Neuronal stem cell (in vitro differentiated cells): ENCODE measurements at regions not wholly inside any gene's neighbourhood (a gene's known extent, or its start where the extent isn't known, plus 50 kb on each side); places are given as distances from the start of the nearest gene placed in this dataset.

Experiments used
- DNase-seq: peaks from one replicate; pipeline ENCODE4 v3.0.0-alpha.2; 2013; ENCODE audit warnings: low spot score
- H2AFZ ChIP-seq: one replicate; pipeline ENCODE4 v1.6.1; 2013; ENCODE audit warnings: mild to moderate bottlenecking, low read length, inconsistent platforms
- H2AK5ac ChIP-seq: 2 replicates; pipeline ENCODE4 v1.6.1; 2013; ENCODE audit warnings: low read depth, mild to moderate bottlenecking, inconsistent platforms, low read length, moderate library complexity, mixed read lengths
- H2BK120ac ChIP-seq: 2 replicates; pipeline ENCODE4 v1.6.1; 2013; ENCODE audit warnings: low read depth, mild to moderate bottlenecking, inconsistent platforms, low read length, moderate library complexity, mixed read lengths
- H2BK12ac ChIP-seq: one replicate; pipeline ENCODE4 v1.6.1; 2013; ENCODE audit warnings: low read length, inconsistent platforms
- H2BK15ac ChIP-seq: 2 replicates; pipeline ENCODE4 v1.6.1; 2013; ENCODE audit warnings: mild to moderate bottlenecking, low read length, inconsistent platforms, mixed read lengths
- H2BK5ac ChIP-seq: one replicate; pipeline ENCODE4 v1.6.1; 2013; ENCODE audit warnings: inconsistent platforms, mild to moderate bottlenecking, low read length, moderate library complexity
- H3K14ac ChIP-seq: one replicate; pipeline ENCODE4 v1.6.1; 2013; ENCODE audit warnings: low read length, inconsistent platforms
- H3K18ac ChIP-seq: 2 replicates; pipeline ENCODE4 v1.6.1; 2013; ENCODE audit warnings: low read length, inconsistent platforms
- H3K23ac ChIP-seq: 2 replicates; pipeline ENCODE4 v1.6.1; 2013; ENCODE audit warnings: low read depth, mild to moderate bottlenecking, mixed read lengths, low read length, inconsistent platforms; ENCODE audit not compliant: poor library complexity
- H3K27ac ChIP-seq: replicated peaks from 3 replicates; pipeline ENCODE4 v1.5.1; 2013; ENCODE audit warnings: low read length, inconsistent platforms
- H3K27me3 ChIP-seq, 3 experiments: 2 replicates each; pipeline ENCODE4 v1.6.1; 2013; ENCODE audit warnings: low read length in 3 of 3, mild to moderate bottlenecking in 2 of 3, inconsistent platforms in 1 of 3, low read depth in 1 of 3, mixed read lengths in 1 of 3, moderate library complexity in 1 of 3; ENCODE audit not compliant: control insufficient read depth in 3 of 3, insufficient read depth in 3 of 3
- H3K36me3 ChIP-seq, 2 donors: replicated peaks in 1 of 2; 2 replicates each; pipeline ENCODE4 v1.6.1; 2013; ENCODE audit warnings: low read length in 2 of 2; ENCODE audit not compliant: control insufficient read depth in 2 of 2, insufficient read depth in 2 of 2
- H3K4ac ChIP-seq: 2 replicates; pipeline ENCODE4 v1.6.1; 2013; ENCODE audit warnings: inconsistent platforms, mild to moderate bottlenecking, low read length, moderate library complexity
- H3K4me1 ChIP-seq, 2 donors: 1 replicate in 1 of 2; 2 replicates in 1 of 2; pipeline ENCODE4 v1.6.1; 2013; ENCODE audit warnings: low read length in 2 of 2, low read depth in 1 of 2; ENCODE audit not compliant: control insufficient read depth in 2 of 2, insufficient read depth in 1 of 2
- H3K4me2 ChIP-seq: one replicate; pipeline ENCODE4 v1.6.1; 2013; ENCODE audit warnings: mild to moderate bottlenecking, low read length, inconsistent platforms; ENCODE audit not compliant: insufficient read depth, poor library complexity, severe bottlenecking
- H3K4me3 ChIP-seq, 2 donors: 2 replicates each; pipeline ENCODE4 v1.5.1; 2013; ENCODE audit warnings: low read length in 2 of 2, mild to moderate bottlenecking in 2 of 2, inconsistent platforms in 1 of 2, moderate library complexity in 1 of 2
- H3K79me1 ChIP-seq: one replicate; pipeline ENCODE4 v1.6.1; 2013; ENCODE audit warnings: low read depth, mild to moderate bottlenecking, inconsistent platforms, low read length, moderate library complexity
- H3K9ac ChIP-seq: one replicate; pipeline ENCODE4 v1.6.1; 2013; ENCODE audit warnings: mild to moderate bottlenecking, low read depth, low read length, inconsistent platforms; ENCODE audit not compliant: poor library complexity
- H3K9me3 ChIP-seq, 2 donors: replicated peaks in 1 of 2; 2 replicates each; pipeline versions ENCODE3 to v1.6.1; 2013; ENCODE audit warnings: low read length in 2 of 2, mild to moderate bottlenecking in 2 of 2, inconsistent platforms in 1 of 2, low read depth in 1 of 2, mixed read lengths in 1 of 2, moderate library complexity in 1 of 2; ENCODE audit not compliant: control insufficient read depth in 2 of 2, insufficient read depth in 1 of 2
- H4K8ac ChIP-seq: one replicate; pipeline ENCODE4 v1.6.1; 2013; ENCODE audit warnings: low read depth, mild to moderate bottlenecking, inconsistent platforms, low read length, moderate library complexity
- H4K91ac ChIP-seq: one replicate; pipeline ENCODE4 v1.6.1; 2013; ENCODE audit warnings: low read length, low read depth, mild to moderate bottlenecking, inconsistent platforms; ENCODE audit not compliant: poor library complexity
- WGBS, 2 donors: extraction: QIAGEN DNeasy Blood & Tissue Kit; methylation state at CpG; one replicate each; pipeline ENCODE4 v1.1.7; 2013; ENCODE audit warnings: missing lambda C conversion rate in 2 of 2, mixed read lengths in 1 of 2; ENCODE audit not compliant: insufficient read length in 2 of 2, insufficient replicate concordance in 1 of 2; ENCODE audit errors: extremely low coverage in 2 of 2; 5-methylcytosine and 5-hydroxymethylcytosine counted together

GRCh38 chr3:79843180-79843579 lies 75.4 kb upstream of the ROBO1 start:
- Histone ChIP-seq H3K4ac (no peak overlapping the region), H3K23ac (no peak overlapping the region), H2AK5ac (no peak overlapping the region), H3K27ac (no peak overlapping the region), H3K4me1 (no peaks in the 10 kb centered on the region), H4K91ac (no peak overlapping the region), H3K27me3 (no peaks in the 10 kb centered on the region), H2BK12ac (no peak overlapping the region), H2BK5ac (no peak overlapping the region), H2BK15ac (no peak overlapping the region), H3K14ac (no peak overlapping the region), H3K4me3 (no peak overlapping the region), H3K36me3 (no peaks in the 10 kb centered on the region), H2AFZ (no peak overlapping the region), H3K79me1 (no peaks in the 10 kb centered on the region), H4K8ac (no peak overlapping the region), H3K9ac (no peak overlapping the region), H3K9me3 (no peaks in the 10 kb centered on the region), H2BK120ac (no peak overlapping the region), H3K18ac (no peak overlapping the region), H3K4me2 (no peak overlapping the region)
- DNase-seq, result no peak

- Histone ChIP-seq H3K18ac (no peak overlapping the region), H3K79me1 (no peaks in the 10 kb centered on the region), H3K27me3 (peaks cover 0 to 2% (median 0%) of the 10 kb centered on the region in 3 experiments), H3K4me2 (no peak overlapping the region), H2BK15ac (no peak overlapping the region), H2AK5ac (no peak overlapping the region), H3K27ac (no peak overlapping the region), H3K23ac (no peak overlapping the region), H2BK5ac (no peak overlapping the region), H3K9me3 (peaks cover 0 to 2% of the 10 kb centered on the region in 2 donors), H4K91ac (no peak overlapping the region), H3K9ac (no peak overlapping the region), H2AFZ (no peak overlapping the region), H3K4me1 (no peaks in the 10 kb centered on the region), H2BK12ac (no peak overlapping the region), H2BK120ac (no peak overlapping the region), H3K4ac (no peak overlapping the region), H3K14ac (peak overlapping the region; percentile 89), H3K4me3 (no peak overlapping the region), H4K8ac (no peak overlapping the region), H3K36me3 (no peaks in the 10 kb centered on the region)
- WGBS, 2 donors, result no CpG with 5 or more reads among the region's 4 CpGs
- no peak for DNase-seq
Measured at GRCh38 chr3:79835701-79836100, 67.9 kb upstream of the ROBO1 start.

- Histone ChIP-seq H2BK12ac (no peak overlapping the region), H4K91ac (no peak overlapping the region), H3K9ac (no peak overlapping the region), H2AFZ (no peak overlapping the region), H3K4ac (no peak overlapping the region), H3K79me1 (no peaks in the 10 kb centered on the region), H4K8ac (no peak overlapping the region), H3K23ac (no peak overlapping the region), H3K18ac (peak overlapping the region; percentile 48), H2BK15ac (no peak overlapping the region), H2BK5ac (no peak overlapping the region), H2BK120ac (no peak overlapping the region), H2AK5ac (no peak overlapping the region), H3K9me3 (peaks cover 0 to 2% of the 10 kb centered on the region in 2 donors), H3K4me3 (peak overlapping the region in 1 of 2 donors; percentile 23), H3K4me2 (no peak overlapping the region), H3K4me1 (peaks cover 0 to 2% of the 10 kb centered on the region in 2 donors), H3K27ac (no peak overlapping the region), H3K36me3 (no peaks in the 10 kb centered on the region), H3K14ac (no peak overlapping the region), H3K27me3 (no peaks in the 10 kb centered on the region)
- DNase-seq, result no peak
- WGBS, 2 donors, result no CpG with 5 or more reads among the region's 11 CpGs
Measured at GRCh38 chr3:79824166-79824565, 56.4 kb upstream of the ROBO1 start.

GRCh38 chr3:79822076-79822475 lies 54.3 kb upstream of the ROBO1 start:
- no peak overlapping the region for H3K4me3 ChIP-seq
- H3K27me3 ChIP-seq, result no peaks in the 10 kb centered on the region
- no peak overlapping the region for H2AK5ac ChIP-seq
- H3K79me1 ChIP-seq, result no peaks in the 10 kb centered on the region
- no peak overlapping the region for H2BK12ac ChIP-seq
- H4K8ac ChIP-seq, result no peak overlapping the region
- H3K27ac ChIP-seq, result no peak overlapping the region
- H3K4me1 ChIP-seq, result peaks cover 0 to 2% of the 10 kb centered on the region in 2 donors
- no peak overlapping the region for H2BK120ac ChIP-seq
- no CpG with 5 or more reads among the region's 2 CpGs for WGBS, 2 donors
- no peak overlapping the region for H3K23ac ChIP-seq
- H3K4me2 ChIP-seq, result no peak overlapping the region
- H3K9ac ChIP-seq, result no peak overlapping the region
- no peak for DNase-seq
- peaks cover 0 to 2% of the 10 kb centered on the region in 2 donors for H3K9me3 ChIP-seq
- no peak overlapping the region for H2BK15ac ChIP-seq
- no peak overlapping the region for H2AFZ ChIP-seq
- H3K14ac ChIP-seq, result no peak overlapping the region
- H3K4ac ChIP-seq, result no peak overlapping the region
- no peak overlapping the region for H2BK5ac ChIP-seq
- no peaks in the 10 kb centered on the region for H3K36me3 ChIP-seq
- no peak overlapping the region for H3K18ac ChIP-seq
- no peak overlapping the region for H4K91ac ChIP-seq
